ENCODE measurements at regions not wholly inside any gene's neighbourhood (a gene's known extent, or its start where the extent isn't known, plus 50 kb on each side); places are given as distances from the start of the nearest gene placed in this dataset.

GRCh38 chr2:188813857-188814256 is 160.3 kb upstream of the COL3A1 start:
- TF ChIP-seq CTCF (IDR thresholded peaks at IDR 0.05): no peak
- TF ChIP-seq POLR2AphosphoS5 (IDR thresholded peaks at IDR 0.05): no peak
- no peak for TF ChIP-seq POLR2A (IDR thresholded peaks at IDR 0.05)

All from prostate gland (tissue), 2 donors.